ENCODE measurements at regions not wholly inside any gene's neighbourhood (a gene's known extent, or its start where the extent isn't known, plus 50 kb on each side); places are given as distances from the start of the nearest gene placed in this dataset.

DNA sequence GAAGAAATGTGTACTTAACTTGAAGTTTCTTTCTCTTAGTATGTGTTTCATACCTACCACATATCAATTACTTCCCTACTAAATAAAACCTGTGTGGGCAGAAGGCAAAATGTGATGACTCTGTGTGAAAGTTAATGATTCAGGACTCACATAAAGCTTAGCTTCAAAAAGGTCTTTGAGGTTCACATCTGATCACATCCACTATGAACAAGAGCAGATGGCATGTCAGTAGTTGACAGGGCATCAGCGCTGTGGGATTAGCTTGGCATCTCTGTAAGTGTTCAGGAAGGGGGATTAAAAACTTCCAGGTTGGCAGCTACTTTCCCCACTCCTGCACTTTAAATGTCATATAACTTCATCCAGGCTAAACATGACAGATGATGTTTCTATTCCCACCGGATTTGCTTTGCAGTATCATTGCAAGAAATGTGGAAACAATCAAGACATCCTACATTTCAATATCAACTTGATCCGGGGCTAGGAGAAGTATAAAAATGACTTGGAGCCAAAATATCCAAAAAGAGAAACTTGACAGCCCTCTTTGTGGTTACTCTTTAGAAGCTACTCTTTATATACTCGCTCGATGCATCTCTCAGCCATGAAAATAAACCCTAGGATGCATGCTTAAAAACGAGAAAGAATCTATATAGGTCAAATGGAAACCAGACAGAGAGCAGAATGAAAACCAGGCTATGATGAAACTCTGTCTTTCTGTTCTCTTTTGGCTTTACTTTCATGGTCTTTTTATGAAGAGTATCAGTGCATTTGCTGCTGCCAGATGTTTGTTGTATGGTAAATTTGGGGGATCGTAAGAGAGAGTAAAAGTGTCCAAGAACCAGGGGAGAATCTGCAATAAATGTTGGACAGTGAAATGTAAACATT lies 273.1 kb upstream of the ALCAM start:
- no peak overlapping the region for H2BK12ac ChIP-seq (ENCODE audit: insufficient read length, low read depth, low read length)
- no peak overlapping the region for H2AFZ ChIP-seq (ENCODE audit: low read length)
- no CpG with 5 or more reads among the region's 7 CpGs for WGBS (ENCODE audit: extremely low coverage, insufficient read length, low lambda C conversion rate)
- TF ChIP-seq, protein P1, sequence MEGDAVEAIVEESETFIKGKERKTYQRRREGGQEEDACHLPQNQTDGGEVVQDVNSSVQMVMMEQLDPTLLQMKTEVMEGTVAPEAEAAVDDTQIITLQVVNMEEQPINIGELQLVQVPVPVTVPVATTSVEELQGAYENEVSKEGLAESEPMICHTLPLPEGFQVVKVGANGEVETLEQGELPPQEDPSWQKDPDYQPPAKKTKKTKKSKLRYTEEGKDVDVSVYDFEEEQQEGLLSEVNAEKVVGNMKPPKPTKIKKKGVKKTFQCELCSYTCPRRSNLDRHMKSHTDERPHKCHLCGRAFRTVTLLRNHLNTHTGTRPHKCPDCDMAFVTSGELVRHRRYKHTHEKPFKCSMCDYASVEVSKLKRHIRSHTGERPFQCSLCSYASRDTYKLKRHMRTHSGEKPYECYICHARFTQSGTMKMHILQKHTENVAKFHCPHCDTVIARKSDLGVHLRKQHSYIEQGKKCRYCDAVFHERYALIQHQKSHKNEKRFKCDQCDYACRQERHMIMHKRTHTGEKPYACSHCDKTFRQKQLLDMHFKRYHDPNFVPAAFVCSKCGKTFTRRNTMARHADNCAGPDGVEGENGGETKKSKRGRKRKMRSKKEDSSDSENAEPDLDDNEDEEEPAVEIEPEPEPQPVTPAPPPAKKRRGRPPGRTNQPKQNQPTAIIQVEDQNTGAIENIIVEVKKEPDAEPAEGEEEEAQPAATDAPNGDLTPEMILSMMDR (conservative IDR thresholded peaks at IDR 0.05), result no peak
- no peak overlapping the region for H3K14ac ChIP-seq (ENCODE audit: insufficient read depth, low read length)
- H2BK5ac ChIP-seq (ENCODE audit: insufficient read length, low read length), result no peak overlapping the region
- no peak overlapping the region for H3K9ac ChIP-seq (ENCODE audit: extremely low read depth, insufficient read length, low read length)
- H3K27ac ChIP-seq (ENCODE audit: insufficient read length, low read depth, low read length), result no peak overlapping the region
- no peak overlapping the region for H3K4ac ChIP-seq (ENCODE audit: low read depth, low read length)
- no peak for DNase-seq
- no peaks in the 10 kb centered on the region for H3K9me3 ChIP-seq (ENCODE audit: control insufficient read depth, low read depth, low read length)
- H2BK120ac ChIP-seq (ENCODE audit: low read depth, low read length, poor library complexity, severe bottlenecking), result no peak overlapping the region
- H4K5ac ChIP-seq (ENCODE audit: insufficient read length, low read depth, low read length), result no peak overlapping the region
- no peak overlapping the region for H2BK20ac ChIP-seq (ENCODE audit: low read depth, low read length, poor library complexity, severe bottlenecking)
- peaks cover 0 to 14% (median 0%) of the 10 kb centered on the region in 3 experiments; a peak in 5 of 7 replicates for H3K36me3 Mint-ChIP-seq (ENCODE audit: insufficient read depth in 1 of 3, low read depth in 3 of 3)
- H3K18ac ChIP-seq (ENCODE audit: insufficient read length, low read depth, low read length), result no peak overlapping the region
- H3K4me1 Mint-ChIP-seq, result peaks cover 8 to 9% of the 10 kb centered on the region in 2 experiments
- H3K27ac Mint-ChIP-seq, result no peak overlapping the region; a peak in 2 of 7 replicates
- H3K56ac ChIP-seq (ENCODE audit: insufficient read length, low read depth, low read length), result no peak overlapping the region
- H3K79me2 ChIP-seq (ENCODE audit: insufficient read depth, low read length), result no peaks in the 10 kb centered on the region
- no peaks in the 10 kb centered on the region for H4K20me1 ChIP-seq (ENCODE audit: control insufficient read depth, insufficient read depth, insufficient read length)
- no peaks in the 10 kb centered on the region for H3K23me2 ChIP-seq (ENCODE audit: insufficient read length, low read depth, low read length, poor library complexity, severe bottlenecking)
- H3K4me1 ChIP-seq (ENCODE audit: insufficient read depth, low read length), result no peaks in the 10 kb centered on the region; the same call in 1 of the 2 replicates
- no peak overlapping the region for H3K4me2 ChIP-seq (ENCODE audit: insufficient read depth, insufficient read length, low read length)
- no peaks in the 10 kb centered on the region for H3K27me3 ChIP-seq (ENCODE audit: insufficient read depth, low read length)
- no peak overlapping the region for H4K8ac ChIP-seq (replicated peaks; ENCODE audit: insufficient read length, low read depth, low read length)
- H3K4me3 Mint-ChIP-seq, result no peak overlapping the region
- H2AK5ac ChIP-seq (ENCODE audit: insufficient read length, low read length), result no peak overlapping the region
- H4K91ac ChIP-seq (ENCODE audit: insufficient read length, low read depth, low read length), result no peak overlapping the region
- no peaks in the 10 kb centered on the region for H3K27me3 Mint-ChIP-seq (ENCODE audit: low read depth)
- no peaks in the 10 kb centered on the region for H3K79me1 ChIP-seq (ENCODE audit: insufficient read depth, low read depth, low read length, poor library complexity, severe bottlenecking)
- peaks cover 9 to 17% of the 10 kb centered on the region in 2 experiments; a peak in 4 of 5 replicates for H3K9me3 Mint-ChIP-seq
- H3K23ac ChIP-seq (ENCODE audit: insufficient read length, low read depth, low read length), result no peak overlapping the region
- H3T11ph ChIP-seq (ENCODE audit: low read length), result no peak overlapping the region
- no peak overlapping the region for H2BK15ac ChIP-seq (ENCODE audit: low read depth, low read length)
